H1 (cell line): ENCODE measurements at regions not wholly inside any gene's neighbourhood (a gene's known extent, or its start where the extent isn't known, plus 50 kb on each side); places are given as distances from the start of the nearest gene placed in this dataset.

Source experiments
- CTCF ChIA-PET: fragments of 300-600 bp; sonication (Branson Sonifier 250); formaldehyde crosslinking; loops from one replicate; lab custom pipeline; 2021; ENCODE audit not compliant: partially characterized antibody; lab: Charles Lee
- POLR2A ChIA-PET: fragments of 300-600 bp; sonication (Branson Sonifier 250); formaldehyde crosslinking; loops from one replicate; lab custom pipeline; 2021; ENCODE audit warnings: inconsistent platforms; ENCODE audit not compliant: partially characterized antibody; lab: Charles Lee
- DNase-seq, 2 experiments: peaks; one replicate each; pipeline versions ENCODE4 v3.0.0 to v3.0.0-alpha.2; 2010 to 2022; ENCODE audit warnings: low spot score in 2 of 2, low read depth in 1 of 2, mixed read lengths in 1 of 2
- FAIRE-seq: peaks from 2 replicates; lab custom pipeline; 2011; peaks lifted over from hg19 to GRCh38; lab: Jason Lieb, UNC
- H2AFZ ChIP-seq: 2 replicates; pipeline ENCODE4 v1.8.1; 2012; ENCODE audit warnings: low read length, inconsistent platforms
- H2AK5ac ChIP-seq: 2 replicates; pipeline ENCODE4 v1.6.1; 2013; ENCODE audit warnings: low read depth, low read length
- H2BK120ac ChIP-seq: replicated peaks from 2 replicates; pipeline ENCODE3; 2013; ENCODE audit warnings: low read depth, low read length, inconsistent platforms
- H2BK12ac ChIP-seq: 2 replicates; pipeline ENCODE4 v1.6.1; 2013; ENCODE audit warnings: low read depth, low read length
- H2BK15ac ChIP-seq: 2 replicates; pipeline ENCODE4 v1.6.1; 2013; ENCODE audit warnings: low read length
- H2BK20ac ChIP-seq: 2 replicates; pipeline ENCODE4 v1.6.1; 2013; ENCODE audit warnings: low read length
- H2BK5ac ChIP-seq: 2 replicates; pipeline ENCODE4 v1.6.1; 2013; ENCODE audit warnings: low read depth, low read length
- H3K14ac ChIP-seq: 2 replicates; pipeline ENCODE4 v1.6.1; 2013; ENCODE audit warnings: inconsistent platforms; ENCODE audit not compliant: insufficient read length
- H3K18ac ChIP-seq: 2 replicates; pipeline ENCODE4 v1.6.1; 2013; ENCODE audit warnings: low read length; ENCODE audit errors: extremely low read depth
- H3K23ac ChIP-seq: 2 replicates; pipeline ENCODE4 v1.6.1; 2013; ENCODE audit warnings: inconsistent platforms; ENCODE audit not compliant: insufficient read length
- H3K23me2 ChIP-seq: 2 replicates; pipeline ENCODE4 v1.6.1; 2013; ENCODE audit warnings: low read depth, low read length
- H3K27ac ChIP-seq: 2 replicates; pipeline ENCODE4 v1.6.1; 2011; ENCODE audit warnings: low read depth, low read length, inconsistent platforms
- H3K27me3 ChIP-seq, 4 experiments: replicated peaks in 1 of 4; 1 replicate in 1 of 4; 2 replicates in 3 of 4; pipeline versions ENCODE4 v1.6.1 to v1.8.1; 2011 to 2013; ENCODE audit warnings: low read length in 3 of 4, mild to moderate bottlenecking in 3 of 4, inconsistent platforms in 2 of 4, mixed read lengths in 2 of 4, moderate library complexity in 1 of 4; ENCODE audit not compliant: control insufficient read depth in 3 of 4, insufficient read depth in 3 of 4; ENCODE audit errors: extremely low read depth in 1 of 4
- H3K36me3 ChIP-seq, 4 experiments: 2 replicates each; pipeline versions ENCODE4 v1.6.1 to v1.8.1; 2011 to 2013; ENCODE audit warnings: mild to moderate bottlenecking in 4 of 4, low read length in 3 of 4, moderate library complexity in 2 of 4, control low read depth in 1 of 4, inconsistent platforms in 1 of 4; ENCODE audit not compliant: insufficient read depth in 4 of 4, control insufficient read depth in 2 of 4
- H3K4ac ChIP-seq: replicated peaks from 2 replicates; pipeline ENCODE3; 2013; ENCODE audit warnings: low read length, low read depth, mixed read lengths, inconsistent platforms; ENCODE audit not compliant: insufficient read length
- H3K4me1 ChIP-seq, 4 experiments: replicated peaks in 1 of 4; 1 replicate in 1 of 4; 2 replicates in 3 of 4; pipeline versions ENCODE4 v1.6.1 to v1.8.1; 2011 to 2013; ENCODE audit warnings: low read length in 3 of 4, inconsistent platforms in 2 of 4, mixed read lengths in 1 of 4; ENCODE audit not compliant: insufficient read depth in 4 of 4, control insufficient read depth in 3 of 4
- H3K4me2 ChIP-seq, 2 experiments: 2 replicates each; pipeline versions ENCODE4 v1.6.1 to v1.8.1; 2011 to 2013; ENCODE audit warnings: low read depth in 2 of 2, low read length in 2 of 2, control low read depth in 1 of 2, inconsistent platforms in 1 of 2, mild to moderate bottlenecking in 1 of 2; ENCODE audit not compliant: insufficient read depth in 1 of 2
- H3K4me3 ChIP-seq, 4 experiments: fragments of 200-600, 300-600 bp in 1 of 4; sonication (generic), shearing (Covaris generic), sonication (Bioruptor Twin) in 1 of 4; 2 replicates each; pipeline versions ENCODE4 v1.5.1 to v1.8.1; 2011 to 2016; ENCODE audit warnings: low read length in 4 of 4, low read depth in 3 of 4, control low read depth in 2 of 4, inconsistent platforms in 2 of 4, mild to moderate bottlenecking in 2 of 4, mixed read lengths in 1 of 4, moderate library complexity in 1 of 4; ENCODE audit not compliant: insufficient read depth in 2 of 4; ENCODE audit errors: extremely low read depth in 1 of 4
- H3K56ac ChIP-seq: replicated peaks from 2 replicates; pipeline ENCODE3; 2013; ENCODE audit warnings: low read depth, mild to moderate bottlenecking, mixed read lengths, low read length, inconsistent platforms; ENCODE audit not compliant: insufficient read length
- H3K79me1 ChIP-seq: 2 replicates; pipeline ENCODE4 v1.6.1; 2013; ENCODE audit warnings: low read depth, low read length, control low read depth
- H3K79me2 ChIP-seq, 2 experiments: 2 replicates each; pipeline versions ENCODE4 v1.6.1 to v1.8.1; 2012 to 2013; ENCODE audit warnings: low read length in 2 of 2, mild to moderate bottlenecking in 2 of 2, inconsistent platforms in 1 of 2; ENCODE audit not compliant: insufficient read depth in 2 of 2, control insufficient read depth in 1 of 2
- H3K9ac ChIP-seq, 4 experiments: replicated peaks in 1 of 4; 1 replicate in 1 of 4; 2 replicates in 3 of 4; pipeline versions ENCODE4 v1.6.1 to v1.8.1; 2011 to 2013; ENCODE audit warnings: low read depth in 3 of 4, low read length in 3 of 4, control low read depth in 2 of 4, mild to moderate bottlenecking in 2 of 4, moderate library complexity in 2 of 4, inconsistent platforms in 1 of 4; ENCODE audit errors: extremely low read depth in 1 of 4
- H3K9me3 ChIP-seq, 2 experiments: 2 replicates each; pipeline versions ENCODE4 v1.6.1 to v1.8.1; 2012 to 2013; ENCODE audit warnings: mild to moderate bottlenecking in 2 of 2, moderate library complexity in 2 of 2, control low read depth in 1 of 2, inconsistent platforms in 1 of 2, low read depth in 1 of 2, low read length in 1 of 2, mixed read lengths in 1 of 2; ENCODE audit not compliant: insufficient read depth in 2 of 2
- H4K20me1 ChIP-seq, 2 experiments: replicated peaks in 1 of 2; 2 replicates each; pipeline versions ENCODE3 to v1.8.1; 2011 to 2013; ENCODE audit warnings: inconsistent platforms in 2 of 2, low read length in 2 of 2, mild to moderate bottlenecking in 1 of 2; ENCODE audit not compliant: insufficient read depth in 2 of 2, control insufficient read depth in 1 of 2
- H4K5ac ChIP-seq: 2 replicates; pipeline ENCODE4 v1.6.1; 2013; ENCODE audit warnings: low read length, low read depth, mixed read lengths, inconsistent platforms; ENCODE audit not compliant: insufficient read length
- H4K8ac ChIP-seq: 2 replicates; pipeline ENCODE4 v1.8.0; 2013; ENCODE audit warnings: mild to moderate bottlenecking, moderate library complexity, low read length, inconsistent platforms; ENCODE audit not compliant: insufficient read depth; ENCODE audit errors: extremely low read depth
- H4K91ac ChIP-seq: replicated peaks from 2 replicates; pipeline ENCODE3; 2013; ENCODE audit warnings: low read length, mixed read lengths, inconsistent platforms; ENCODE audit not compliant: insufficient read length
- ASH2L ChIP-seq: fragments of 200-600, 300-600 bp; sonication (generic); IDR thresholded peaks from one replicate; pipeline ENCODE4 v1.7.1; 2017; ENCODE audit warnings: low read length
- CBX5 ChIP-seq: fragments of 300-800, 300-1000 bp; sonication (generic); IDR thresholded peaks from 2 replicates; pipeline ENCODE4 v1.7.1; 2016; ENCODE audit warnings: antibody characterized with exemption, low read length, low read depth
- CTBP2 ChIP-seq: IDR thresholded peaks from 2 replicates; pipeline ENCODE4 v1.7.0; 2011; ENCODE audit warnings: borderline replicate concordance, mild to moderate bottlenecking, moderate library complexity, mixed read lengths, low read length; ENCODE audit not compliant: insufficient read depth, insufficient read length
- EGR1 ChIP-seq: IDR thresholded peaks from 2 replicates; pipeline ENCODE4 v1.6.1; 2011; ENCODE audit warnings: low read depth, low read length, borderline replicate concordance
- GABPA ChIP-seq: IDR thresholded peaks from 2 replicates; pipeline ENCODE4 v1.6.1; 2011; ENCODE audit warnings: mild to moderate bottlenecking, low read length, moderate library complexity, borderline replicate concordance; ENCODE audit not compliant: insufficient read depth
- PHF8 ChIP-seq: fragments of 200-600 bp; sonication (generic); conservative IDR thresholded peaks from 2 replicates; pipeline ENCODE4 v1.7.1; 2012; ENCODE audit warnings: low read depth, mild to moderate bottlenecking, inconsistent platforms, low read length, moderate library complexity
- RFX5 ChIP-seq: IDR thresholded peaks from 2 replicates; pipeline ENCODE4 v1.6.1; 2011; ENCODE audit warnings: low read depth, low read length, improper control_type of control experiment, borderline replicate concordance
- TEAD4 ChIP-seq: IDR thresholded peaks from 2 replicates; pipeline ENCODE4 v1.6.1; 2012; ENCODE audit warnings: low read depth, low read length, inconsistent platforms, mixed read lengths
- WGBS, 2 experiments: shearing (Covaris generic) in 1 of 2; methylation state at CpG; one replicate each; pipeline versions ENCODE4 v1.1.6 to v1.1.7; 2013 to 2015; ENCODE audit warnings: low lambda C conversion rate in 2 of 2, mixed read lengths in 2 of 2, inconsistent platforms in 1 of 2, low coverage in 1 of 2, missing lambda C conversion rate in 1 of 2; ENCODE audit not compliant: insufficient replicate concordance in 2 of 2, insufficient coverage in 1 of 2, insufficient read length in 1 of 2; ENCODE audit errors: extremely low coverage in 1 of 2, missing lambda C conversion rate in 1 of 2; 5-methylcytosine and 5-hydroxymethylcytosine counted together
- TF ChIP-seq, protein P1 (sequence below), 3 experiments: IDR thresholded peaks; 1 replicate in 2 of 3; 2 replicates in 1 of 3; pipeline versions ENCODE4 v1.5.1 to v1.6.1; 2011; ENCODE audit warnings: low read length in 3 of 3, mild to moderate bottlenecking in 3 of 3, inconsistent platforms in 2 of 3, low read depth in 1 of 3, moderate library complexity in 1 of 3; ENCODE audit not compliant: insufficient read depth in 1 of 3; ENCODE audit errors: control extremely low read depth in 1 of 3

DNA sequence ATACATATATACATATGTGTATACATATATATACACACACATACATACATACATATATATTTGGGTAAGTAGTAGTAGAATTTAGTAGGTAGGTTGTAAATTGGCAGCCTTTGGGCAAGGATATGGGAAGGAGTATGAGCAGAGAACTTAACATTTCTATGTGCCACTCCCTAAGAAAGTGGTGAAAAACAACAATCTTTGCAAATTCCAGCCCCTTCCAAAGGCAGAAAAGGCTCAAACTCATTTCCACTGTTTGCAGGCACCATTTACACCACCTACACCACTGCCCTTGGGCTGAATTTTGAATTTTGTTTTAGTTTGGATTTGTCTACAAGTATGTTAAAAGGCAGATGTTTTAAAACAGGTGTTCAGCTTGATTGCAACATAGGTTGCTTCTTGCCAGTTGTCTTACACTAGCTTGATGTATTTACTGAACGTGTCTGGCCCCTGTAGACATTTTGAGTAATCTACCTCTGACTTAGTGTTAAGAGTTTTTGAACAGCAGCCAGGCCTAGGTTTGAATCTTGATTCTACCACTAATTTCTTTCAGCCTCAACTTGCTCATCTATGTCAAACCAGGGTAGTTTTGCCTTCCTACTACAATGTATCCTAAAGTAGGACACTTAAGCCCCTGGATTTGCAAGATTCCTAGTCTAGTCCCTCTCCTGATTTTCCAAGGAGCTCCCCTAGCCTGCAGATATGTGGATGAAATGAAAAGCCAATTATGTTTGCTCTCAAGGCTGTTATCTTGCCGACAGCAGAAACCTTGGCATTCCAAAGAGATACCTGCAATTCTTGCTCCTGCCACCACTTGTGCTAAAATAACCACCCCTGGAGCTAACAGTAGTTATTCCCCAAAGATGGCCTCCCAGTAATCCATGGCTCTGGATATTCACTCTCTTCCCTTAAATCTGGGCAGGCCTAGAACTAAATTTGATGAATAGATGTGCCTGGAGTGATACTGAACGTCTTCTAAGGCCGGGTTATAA lies 156.2 kb upstream of the SLC44A1 start:
- Histone ChIP-seq H2BK12ac (no peak overlapping the region), H3K79me1 (no peaks in the 10 kb centered on the region), H3K4me3 (no peak overlapping the region), H4K91ac (no peak overlapping the region), H3K23ac (no peak overlapping the region), H2BK120ac (no peak overlapping the region), H2BK20ac (no peak overlapping the region), H2AFZ (no peak overlapping the region), H3K4me2 (no peak overlapping the region), H3K18ac (no peak overlapping the region), H4K5ac (no peak overlapping the region), H2BK5ac (no peak overlapping the region), H3K36me3 (no peaks in the 10 kb centered on the region), H4K20me1 (no peaks in the 10 kb centered on the region), H3K4ac (no peak overlapping the region), H2AK5ac (no peak overlapping the region), H3K56ac (no peak overlapping the region), H3K9ac (no peak overlapping the region; a peak in 1 of 7 replicates), H3K9me3 (no peaks in the 10 kb centered on the region), H3K79me2 (no peaks in the 10 kb centered on the region), H4K8ac (no peak overlapping the region), H2BK15ac (no peak overlapping the region), H3K23me2 (no peaks in the 10 kb centered on the region), H3K14ac (no peak overlapping the region), H3K4me1 (no peaks in the 10 kb centered on the region; a peak in 1 of 7 replicates), H3K27me3 (no peaks in the 10 kb centered on the region), H3K27ac (no peak overlapping the region)
- POLR2A ChIA-PET, result no interaction called here
- peak; percentile 19 for FAIRE-seq
- DNase-seq, result no peak
- CTCF ChIA-PET, result interaction anchor here (0.5 to 2.2 kb wide), 14 partner anchors 9 to 327 kb away, joined by 3 to 11 read pairs (median 3); no protein-coding TSS in a partner anchor
- WGBS, 2 experiments, result 83% methylated on average over 4 of the region's 4 CpGs; no CpG with 5 or more reads in 1 of the 2 experiments
- TF ChIP-seq TEAD4 (peak; percentile 42; the same call in 1 of the 2 replicates), PHF8 (no peak), CTBP2 (no peak), CBX5 (no peak), RFX5 (no peak), ASH2L (no peak), EGR1 (no peak), GABPA (no peak)
- TF ChIP-seq, protein P1, sequence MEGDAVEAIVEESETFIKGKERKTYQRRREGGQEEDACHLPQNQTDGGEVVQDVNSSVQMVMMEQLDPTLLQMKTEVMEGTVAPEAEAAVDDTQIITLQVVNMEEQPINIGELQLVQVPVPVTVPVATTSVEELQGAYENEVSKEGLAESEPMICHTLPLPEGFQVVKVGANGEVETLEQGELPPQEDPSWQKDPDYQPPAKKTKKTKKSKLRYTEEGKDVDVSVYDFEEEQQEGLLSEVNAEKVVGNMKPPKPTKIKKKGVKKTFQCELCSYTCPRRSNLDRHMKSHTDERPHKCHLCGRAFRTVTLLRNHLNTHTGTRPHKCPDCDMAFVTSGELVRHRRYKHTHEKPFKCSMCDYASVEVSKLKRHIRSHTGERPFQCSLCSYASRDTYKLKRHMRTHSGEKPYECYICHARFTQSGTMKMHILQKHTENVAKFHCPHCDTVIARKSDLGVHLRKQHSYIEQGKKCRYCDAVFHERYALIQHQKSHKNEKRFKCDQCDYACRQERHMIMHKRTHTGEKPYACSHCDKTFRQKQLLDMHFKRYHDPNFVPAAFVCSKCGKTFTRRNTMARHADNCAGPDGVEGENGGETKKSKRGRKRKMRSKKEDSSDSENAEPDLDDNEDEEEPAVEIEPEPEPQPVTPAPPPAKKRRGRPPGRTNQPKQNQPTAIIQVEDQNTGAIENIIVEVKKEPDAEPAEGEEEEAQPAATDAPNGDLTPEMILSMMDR (IDR thresholded peaks at IDR 0.05; ENCODE audit: control extremely low read depth in 1 of 3, insufficient read depth in 1 of 3, low read depth in 1 of 3, low read length in 3 of 3), result peak in 1 of 3 experiments; percentile 34; a peak in 1 of 4 replicates
